Esophagus squamous epithelium (tissue), 4 donors: ENCODE measurements at regions not wholly inside any gene's neighbourhood (a gene's known extent, or its start where the extent isn't known, plus 50 kb on each side); places are given as distances from the start of the nearest gene placed in this dataset.

ENCODE experiments used
- POLR2A ChIP-seq, 4 donors: fragments of 450-650 bp; IDR thresholded peaks; one replicate each; pipeline ENCODE4 v1.6.1; 2017; ENCODE audit warnings: antibody characterized with exemption in 4 of 4, mild to moderate bottlenecking in 4 of 4, moderate library complexity in 3 of 4
- TF ChIP-seq, protein P1 (sequence below), 6 experiments: fragments of 450-650 bp in 4 of 6; fragments of 200-600 bp in 2 of 6; sonication (generic) in 2 of 6; IDR thresholded peaks; one replicate each; pipeline ENCODE4 v1.5.1; 2016 to 2019; ENCODE audit warnings: antibody characterized with exemption in 6 of 6, mild to moderate bottlenecking in 4 of 6, moderate library complexity in 4 of 6

DNA sequence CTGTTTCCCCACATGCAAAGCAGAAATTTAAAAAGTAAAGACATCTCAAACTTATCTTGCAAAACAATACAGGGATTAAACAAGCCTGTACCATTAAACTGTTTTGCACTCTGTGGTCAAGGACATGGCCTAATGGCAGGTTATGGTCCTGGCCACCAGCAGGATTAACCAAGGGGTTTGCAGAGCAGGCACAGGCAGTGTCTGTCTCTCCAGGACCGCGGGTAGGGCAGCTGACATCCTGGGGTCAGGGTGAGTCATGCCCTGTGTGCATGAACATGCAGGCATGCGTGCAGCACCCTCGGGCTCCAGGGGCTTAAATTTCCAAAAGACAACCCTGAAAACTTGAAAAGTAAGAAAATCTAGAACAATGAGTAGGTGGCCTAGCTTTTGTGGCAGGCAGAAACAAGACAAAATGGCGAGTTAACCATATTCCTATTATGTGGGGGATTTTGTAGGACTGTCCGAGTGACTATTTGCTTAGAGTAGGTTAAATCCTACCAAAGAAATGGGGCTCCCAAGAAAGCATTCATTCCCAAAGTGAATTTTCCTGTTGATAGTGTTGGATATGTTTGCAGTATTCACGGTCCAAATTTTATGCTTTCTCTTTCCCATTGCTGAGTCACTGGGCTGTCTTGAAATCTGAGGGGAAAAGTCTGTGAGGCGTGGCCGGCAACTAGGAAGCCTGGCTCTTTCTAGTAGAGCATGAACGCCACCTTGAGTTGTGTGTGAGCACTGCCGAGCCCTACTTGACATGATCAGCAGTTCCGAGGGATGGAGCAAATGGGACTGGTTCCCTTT lies 158.4 kb upstream of the FAM20A start:
- TF ChIP-seq, protein P1, sequence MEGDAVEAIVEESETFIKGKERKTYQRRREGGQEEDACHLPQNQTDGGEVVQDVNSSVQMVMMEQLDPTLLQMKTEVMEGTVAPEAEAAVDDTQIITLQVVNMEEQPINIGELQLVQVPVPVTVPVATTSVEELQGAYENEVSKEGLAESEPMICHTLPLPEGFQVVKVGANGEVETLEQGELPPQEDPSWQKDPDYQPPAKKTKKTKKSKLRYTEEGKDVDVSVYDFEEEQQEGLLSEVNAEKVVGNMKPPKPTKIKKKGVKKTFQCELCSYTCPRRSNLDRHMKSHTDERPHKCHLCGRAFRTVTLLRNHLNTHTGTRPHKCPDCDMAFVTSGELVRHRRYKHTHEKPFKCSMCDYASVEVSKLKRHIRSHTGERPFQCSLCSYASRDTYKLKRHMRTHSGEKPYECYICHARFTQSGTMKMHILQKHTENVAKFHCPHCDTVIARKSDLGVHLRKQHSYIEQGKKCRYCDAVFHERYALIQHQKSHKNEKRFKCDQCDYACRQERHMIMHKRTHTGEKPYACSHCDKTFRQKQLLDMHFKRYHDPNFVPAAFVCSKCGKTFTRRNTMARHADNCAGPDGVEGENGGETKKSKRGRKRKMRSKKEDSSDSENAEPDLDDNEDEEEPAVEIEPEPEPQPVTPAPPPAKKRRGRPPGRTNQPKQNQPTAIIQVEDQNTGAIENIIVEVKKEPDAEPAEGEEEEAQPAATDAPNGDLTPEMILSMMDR (IDR thresholded peaks at IDR 0.05), result peak; percentile 19 to 96 (median 89)
- TF ChIP-seq POLR2A (IDR thresholded peaks at IDR 0.05), result no peak
